Naive thymus-derived CD4-positive, alpha-beta T cell (primary cell): ENCODE measurements at regions not wholly inside any gene's neighbourhood (a gene's known extent, or its start where the extent isn't known, plus 50 kb on each side); places are given as distances from the start of the nearest gene placed in this dataset.

Source experiments
- ATAC-seq: fragments of 150-1000 bp; cut with Tn5 transposase; 2 replicates; pipeline ENCODE4 v1.10.0; 2021; ENCODE audit warnings: mild to moderate bottlenecking, moderate library complexity
- CTCF ChIA-PET: fragments of 350-600 bp; sonication (Branson Sonifier 250); formaldehyde crosslinking; loops from one replicate; lab custom pipeline; 2021; ENCODE audit warnings: antibody characterized with exemption; lab: Charles Lee
- POLR2A ChIA-PET: fragments of 350-600 bp; sonication (Branson Sonifier 250); formaldehyde crosslinking; loops from one replicate; lab custom pipeline; 2021; ENCODE audit warnings: antibody characterized with exemption, inconsistent platforms; lab: Charles Lee
- DNase-seq, 9 donors: peaks; one replicate each; pipeline versions ENCODE4 v3.0.0 to v3.0.0-alpha.2; 2020 to 2022; ENCODE audit warnings: mixed read lengths in 1 of 9
- H3K27ac ChIP-seq: one replicate; pipeline ENCODE4 v1.7.0; 2013; ENCODE audit warnings: mild to moderate bottlenecking, low read depth, low read length, moderate library complexity
- H3K27me3 ChIP-seq, 2 donors: one replicate each; pipeline ENCODE4 v1.7.0; 2013; ENCODE audit warnings: low read length in 2 of 2, mild to moderate bottlenecking in 2 of 2, moderate library complexity in 2 of 2; ENCODE audit not compliant: control insufficient read depth in 2 of 2, insufficient read depth in 2 of 2
- H3K36me3 ChIP-seq, 3 experiments: 1 replicate in 2 of 3; 2 replicates in 1 of 3; pipeline ENCODE4 v1.7.0; 2013; ENCODE audit warnings: low read length in 3 of 3, mild to moderate bottlenecking in 3 of 3, moderate library complexity in 1 of 3; ENCODE audit not compliant: insufficient read depth in 3 of 3, control insufficient read depth in 2 of 3
- H3K4me1 ChIP-seq, 2 donors: one replicate each; pipeline ENCODE4 v1.7.0; 2013; ENCODE audit warnings: low read length in 2 of 2, mild to moderate bottlenecking in 2 of 2, moderate library complexity in 1 of 2; ENCODE audit not compliant: control insufficient read depth in 2 of 2, insufficient read depth in 2 of 2
- H3K4me3 ChIP-seq: 2 replicates; pipeline ENCODE4 v1.7.0; 2013; ENCODE audit warnings: mild to moderate bottlenecking, low read length
- H3K9me3 ChIP-seq, 3 experiments: 1 replicate in 2 of 3; 2 replicates in 1 of 3; pipeline ENCODE4 v1.7.0; 2013; ENCODE audit warnings: low read length in 3 of 3; ENCODE audit not compliant: control insufficient read depth in 2 of 3
- H3K27ac Mint-ChIP-seq, 9 donors: one replicate each; pipeline ENCODE4 v1.8.0; 2020 to 2022; ENCODE audit warnings: mixed read lengths in 9 of 9, mild to moderate bottlenecking in 8 of 9, moderate library complexity in 5 of 9, inconsistent platforms in 2 of 9
- H3K27me3 Mint-ChIP-seq, 5 donors: one replicate each; pipeline ENCODE4 v1.8.0; 2021 to 2022; ENCODE audit warnings: mixed read lengths in 5 of 5, mild to moderate bottlenecking in 1 of 5
- H3K36me3 Mint-ChIP-seq, 5 donors: one replicate each; pipeline ENCODE4 v1.8.0; 2020 to 2022; ENCODE audit warnings: mixed read lengths in 5 of 5, mild to moderate bottlenecking in 3 of 5, inconsistent platforms in 1 of 5
- H3K4me1 Mint-ChIP-seq, 7 donors: one replicate each; pipeline ENCODE4 v1.8.0; 2020 to 2022; ENCODE audit warnings: mixed read lengths in 7 of 7, mild to moderate bottlenecking in 3 of 7, inconsistent platforms in 1 of 7
- H3K4me3 Mint-ChIP-seq, 10 donors: one replicate each; pipeline ENCODE4 v1.8.0; 2020 to 2022; ENCODE audit warnings: mild to moderate bottlenecking in 10 of 10, mixed read lengths in 10 of 10, moderate library complexity in 6 of 10, inconsistent platforms in 2 of 10
- H3K9me3 Mint-ChIP-seq, 11 donors: one replicate each; pipeline ENCODE4 v1.8.0; 2020 to 2022; ENCODE audit warnings: mixed read lengths in 11 of 11, mild to moderate bottlenecking in 4 of 11, inconsistent platforms in 1 of 11, moderate library complexity in 1 of 11
- intact Hi-C, 2 donors: fragments of 100-400 bp; cut with micrococcal nuclease; formaldehyde crosslinking; loops; one replicate each; pipeline ENCODE4 v1.15.1; 2023

GRCh38 chr4:129974730-129975129 is 878.8 kb downstream of the C4orf33 start:
- no peaks in the 10 kb centered on the region for H3K4me1 Mint-ChIP-seq
- H3K9me3 ChIP-seq = no peaks in the 10 kb centered on the region
- intact Hi-C loops = no loop called here
- ATAC-seq (no peak), DNase-seq (no peak)
- no peaks in the 10 kb centered on the region for H3K27me3 ChIP-seq
- peaks cover 0 to 12% (median 2%) of the 10 kb centered on the region in 11 donors for H3K9me3 Mint-ChIP-seq
- no peak overlapping the region for H3K27ac Mint-ChIP-seq
- H3K4me3 ChIP-seq = no peak overlapping the region
- no peaks in the 10 kb centered on the region for H3K36me3 ChIP-seq
- CTCF ChIA-PET = no interaction called here
- no peaks in the 10 kb centered on the region for H3K4me1 ChIP-seq
- H3K4me3 Mint-ChIP-seq = no peak overlapping the region
- no peaks in the 10 kb centered on the region for H3K36me3 Mint-ChIP-seq
- H3K27ac ChIP-seq = no peak overlapping the region
- POLR2A ChIA-PET = no interaction called here
- peaks cover 0 to 5% (median 0%) of the 10 kb centered on the region in 5 donors for H3K27me3 Mint-ChIP-seq

GRCh38 chr4:129978315-129978714 is 882.4 kb downstream of the C4orf33 start:
- no peak overlapping the region for H3K4me3 ChIP-seq
- ATAC-seq (no peak), DNase-seq (no peak)
- peaks cover 0 to 7% (median 0%) of the 10 kb centered on the region in 11 donors for H3K9me3 Mint-ChIP-seq
- ChIA-PET CTCF (no interaction called here), POLR2A (no interaction called here)
- no peak overlapping the region for H3K27ac ChIP-seq
- no peaks in the 10 kb centered on the region for H3K4me1 ChIP-seq
- no peak overlapping the region for H3K27ac Mint-ChIP-seq
- no peaks in the 10 kb centered on the region for H3K36me3 Mint-ChIP-seq
- no peaks in the 10 kb centered on the region for H3K36me3 ChIP-seq
- H3K27me3 Mint-ChIP-seq = no peaks in the 10 kb centered on the region
- no peak overlapping the region for H3K4me3 Mint-ChIP-seq
- H3K9me3 ChIP-seq = no peaks in the 10 kb centered on the region
- no peaks in the 10 kb centered on the region for H3K4me1 Mint-ChIP-seq
- no peaks in the 10 kb centered on the region for H3K27me3 ChIP-seq
- intact Hi-C loops = no loop called here

DNA sequence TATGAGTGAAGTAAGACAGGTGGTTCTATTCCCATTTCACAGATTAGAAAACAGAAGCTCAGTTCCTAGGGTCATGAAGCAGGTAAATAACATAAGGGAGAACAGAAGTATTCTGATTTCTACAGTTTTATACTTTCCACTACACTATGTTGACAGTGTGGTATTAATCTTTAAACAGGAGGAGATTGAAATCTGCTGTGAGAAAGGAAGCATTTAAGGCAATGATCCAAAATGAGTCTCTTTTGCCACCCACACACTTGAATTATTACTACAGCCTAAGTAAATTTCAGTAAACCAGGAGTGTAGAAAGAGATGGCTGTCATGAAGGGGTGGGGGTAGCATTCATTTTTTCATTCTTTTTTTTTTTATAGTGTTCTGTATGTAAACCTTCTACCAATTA is 893.0 kb downstream of the C4orf33 start:
- no peaks in the 10 kb centered on the region for H3K36me3 Mint-ChIP-seq
- Histone ChIP-seq H3K36me3 (no peaks in the 10 kb centered on the region), H3K4me3 (no peak overlapping the region), H3K27ac (no peak overlapping the region), H3K4me1 (no peaks in the 10 kb centered on the region), H3K27me3 (no peaks in the 10 kb centered on the region), H3K9me3 (no peaks in the 10 kb centered on the region)
- ChIA-PET POLR2A (no interaction called here), CTCF (interaction anchor here (0.9 kb wide), 1 partner anchor 40 kb away, joined by 3 read pairs; no protein-coding TSS in a partner anchor)
- no peak overlapping the region for H3K27ac Mint-ChIP-seq
- peaks cover 0 to 35% (median 0%) of the 10 kb centered on the region in 11 donors for H3K9me3 Mint-ChIP-seq
- no peak for ATAC-seq
- H3K4me3 Mint-ChIP-seq = no peak overlapping the region
- DNase-seq = no peak
- intact Hi-C loops = no loop called here
- no peaks in the 10 kb centered on the region for H3K4me1 Mint-ChIP-seq
- H3K27me3 Mint-ChIP-seq = no peaks in the 10 kb centered on the region

- POLR2A ChIA-PET = no interaction called here
- H3K4me3 Mint-ChIP-seq = no peak overlapping the region
- intact Hi-C loops = no loop called here
Observed at GRCh38 chr4:129994715-129995114, 898.8 kb downstream of the C4orf33 start.

GRCh38 chr4:129998436-129999150 is 902.6 kb downstream of the C4orf33 start:
- peaks cover 0 to 20% (median 2%) of the 10 kb centered on the region in 11 donors for H3K9me3 Mint-ChIP-seq
- no peaks in the 10 kb centered on the region for H3K9me3 ChIP-seq
- no peaks in the 10 kb centered on the region for H3K27me3 Mint-ChIP-seq
- no peaks in the 10 kb centered on the region for H3K4me1 Mint-ChIP-seq
- H3K4me1 ChIP-seq = no peaks in the 10 kb centered on the region
- CTCF ChIA-PET = no interaction called here
- intact Hi-C loops = no loop called here
- no peak overlapping the region for H3K4me3 Mint-ChIP-seq
- no peak overlapping the region for H3K27ac Mint-ChIP-seq
- no peak overlapping the region for H3K4me3 ChIP-seq
- POLR2A ChIA-PET = no interaction called here
- H3K27ac ChIP-seq = no peak overlapping the region
- H3K27me3 ChIP-seq = no peaks in the 10 kb centered on the region
- ATAC-seq = no peak
- no peak for DNase-seq
- H3K36me3 ChIP-seq = no peaks in the 10 kb centered on the region
- H3K36me3 Mint-ChIP-seq = no peaks in the 10 kb centered on the region

More at GRCh38 chr4:129994715-129995114, 898.8 kb downstream of the C4orf33 start:
- DNase-seq (no peak), ATAC-seq (no peak)
- Mint-ChIP-seq H3K9me3 (peaks cover 0 to 13% (median 0%) of the 10 kb centered on the region in 11 donors), H3K27ac (no peak overlapping the region), H3K36me3 (no peaks in the 10 kb centered on the region), H3K4me1 (no peaks in the 10 kb centered on the region), H3K27me3 (no peaks in the 10 kb centered on the region)
- H3K27me3 ChIP-seq = no peaks in the 10 kb centered on the region
- CTCF ChIA-PET = no interaction called here
- no peak overlapping the region for H3K27ac ChIP-seq
- H3K4me3 ChIP-seq = no peak overlapping the region
- H3K4me1 ChIP-seq = no peaks in the 10 kb centered on the region
- H3K36me3 ChIP-seq = no peaks in the 10 kb centered on the region
- no peaks in the 10 kb centered on the region for H3K9me3 ChIP-seq

GRCh38 chr4:129999156-129999555 is 903.2 kb downstream of the C4orf33 start:
- no peaks in the 10 kb centered on the region for H3K27me3 Mint-ChIP-seq
- H3K9me3 Mint-ChIP-seq = peaks cover 0 to 20% (median 2%) of the 10 kb centered on the region in 11 donors
- no peaks in the 10 kb centered on the region for H3K4me1 Mint-ChIP-seq
- CTCF ChIA-PET = no interaction called here
- Histone ChIP-seq H3K27ac (no peak overlapping the region), H3K4me3 (no peak overlapping the region), H3K36me3 (no peaks in the 10 kb centered on the region), H3K9me3 (no peaks in the 10 kb centered on the region), H3K27me3 (no peaks in the 10 kb centered on the region), H3K4me1 (no peaks in the 10 kb centered on the region)
- no peak overlapping the region for H3K4me3 Mint-ChIP-seq
- POLR2A ChIA-PET = no interaction called here
- intact Hi-C loops = no loop called here
- no peaks in the 10 kb centered on the region for H3K36me3 Mint-ChIP-seq
- no peak overlapping the region for H3K27ac Mint-ChIP-seq
- no peak for ATAC-seq
- DNase-seq = no peak

DNA sequence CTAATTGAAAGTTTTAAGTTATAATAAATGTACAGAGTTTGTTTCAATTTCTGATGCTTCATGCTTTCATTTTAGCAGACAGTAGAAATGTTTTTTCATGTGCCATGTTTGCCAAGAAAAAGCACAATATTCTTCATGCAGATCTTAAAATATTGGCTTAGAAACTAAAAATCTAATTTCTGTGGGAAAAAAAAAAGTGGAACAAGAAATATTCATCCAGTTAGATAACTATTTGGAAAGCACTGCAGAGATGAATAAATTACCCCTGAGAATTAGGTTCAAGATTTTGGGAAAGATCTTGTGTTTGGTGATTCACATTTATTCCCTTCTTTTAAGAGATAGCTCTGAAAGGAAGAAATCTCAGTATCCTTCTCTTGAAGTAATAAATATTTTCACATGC is 912.5 kb downstream of the C4orf33 start:
- H3K4me3 Mint-ChIP-seq = no peak overlapping the region
- POLR2A ChIA-PET = no interaction called here
- no peaks in the 10 kb centered on the region for H3K4me1 Mint-ChIP-seq
- CTCF ChIA-PET = no interaction called here
- Histone ChIP-seq H3K27me3 (no peaks in the 10 kb centered on the region), H3K36me3 (no peaks in the 10 kb centered on the region), H3K9me3 (no peaks in the 10 kb centered on the region), H3K4me3 (no peak overlapping the region), H3K4me1 (no peaks in the 10 kb centered on the region), H3K27ac (no peak overlapping the region)
- no peaks in the 10 kb centered on the region for H3K9me3 Mint-ChIP-seq
- H3K36me3 Mint-ChIP-seq = no peaks in the 10 kb centered on the region
- DNase-seq = no peak
- ATAC-seq = no peak
- intact Hi-C loops = no loop called here
- H3K27me3 Mint-ChIP-seq = no peaks in the 10 kb centered on the region
- H3K27ac Mint-ChIP-seq = no peak overlapping the region
